OCI-LY7 (cell line): ENCODE measurements at regions not wholly inside any gene's neighbourhood (a gene's known extent, or its start where the extent isn't known, plus 50 kb on each side); places are given as distances from the start of the nearest gene placed in this dataset.

Source experiments
- EZH2phosphoT487 ChIP-seq: fragments of 200-600 bp; sonication (generic); IDR thresholded peaks from 2 replicates; pipeline ENCODE4 v1.6.1; 2018; ENCODE audit warnings: low read depth, borderline replicate concordance, mild to moderate bottlenecking, mixed run types, antibody characterized with exemption, low read length, moderate library complexity, mixed read lengths
- TF ChIP-seq, protein P1 (sequence below): fragments of 200-600 bp; sonication (generic); conservative IDR thresholded peaks from 2 replicates; pipeline ENCODE4 v1.5.1; 2014; ENCODE audit warnings: mild to moderate bottlenecking, antibody characterized with exemption, low read length, moderate library complexity, mixed read lengths

DNA sequence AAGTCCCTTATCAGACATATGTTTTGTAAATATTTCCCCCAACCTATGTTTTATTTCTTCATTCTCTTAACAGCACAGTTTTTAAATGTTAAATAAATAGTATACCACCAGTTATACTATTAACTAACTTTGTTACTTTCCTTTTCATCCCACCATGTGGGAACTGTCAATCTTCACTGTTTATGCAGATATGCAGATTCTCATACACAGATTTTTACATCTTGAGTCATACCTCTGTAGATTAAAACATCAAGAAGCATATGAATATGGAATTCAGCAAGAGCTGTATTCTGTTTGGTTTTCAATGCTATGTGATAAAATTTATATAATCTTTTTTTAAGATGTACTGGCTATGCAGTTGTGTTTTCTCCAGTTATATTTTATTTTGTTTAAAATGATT, 566.3 kb downstream of the LIG4 start:
- TF ChIP-seq, protein P1, sequence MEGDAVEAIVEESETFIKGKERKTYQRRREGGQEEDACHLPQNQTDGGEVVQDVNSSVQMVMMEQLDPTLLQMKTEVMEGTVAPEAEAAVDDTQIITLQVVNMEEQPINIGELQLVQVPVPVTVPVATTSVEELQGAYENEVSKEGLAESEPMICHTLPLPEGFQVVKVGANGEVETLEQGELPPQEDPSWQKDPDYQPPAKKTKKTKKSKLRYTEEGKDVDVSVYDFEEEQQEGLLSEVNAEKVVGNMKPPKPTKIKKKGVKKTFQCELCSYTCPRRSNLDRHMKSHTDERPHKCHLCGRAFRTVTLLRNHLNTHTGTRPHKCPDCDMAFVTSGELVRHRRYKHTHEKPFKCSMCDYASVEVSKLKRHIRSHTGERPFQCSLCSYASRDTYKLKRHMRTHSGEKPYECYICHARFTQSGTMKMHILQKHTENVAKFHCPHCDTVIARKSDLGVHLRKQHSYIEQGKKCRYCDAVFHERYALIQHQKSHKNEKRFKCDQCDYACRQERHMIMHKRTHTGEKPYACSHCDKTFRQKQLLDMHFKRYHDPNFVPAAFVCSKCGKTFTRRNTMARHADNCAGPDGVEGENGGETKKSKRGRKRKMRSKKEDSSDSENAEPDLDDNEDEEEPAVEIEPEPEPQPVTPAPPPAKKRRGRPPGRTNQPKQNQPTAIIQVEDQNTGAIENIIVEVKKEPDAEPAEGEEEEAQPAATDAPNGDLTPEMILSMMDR, result no peak
- no peak for TF ChIP-seq EZH2phosphoT487
